DND-41 (cell line): ENCODE measurements at regions not wholly inside any gene's neighbourhood (a gene's known extent, or its start where the extent isn't known, plus 50 kb on each side); places are given as distances from the start of the nearest gene placed in this dataset.

ENCODE experiments used
- ATAC-seq: fragments of 200-7000 bp; cut with Tn5 transposase; 3 replicates; pipeline ENCODE4 v1.9.1; 2021; ENCODE audit warnings: low read depth; ENCODE audit not compliant: insufficient read depth
- DNase-seq: peaks from one replicate; pipeline ENCODE4 v3.0.0-alpha.2; 2020
- H2AFZ ChIP-seq: 2 replicates; pipeline ENCODE4 v1.6.0; 2012; ENCODE audit warnings: low read depth, low read length
- H3K27ac ChIP-seq: 2 replicates; pipeline ENCODE4 v1.5.1; 2012; ENCODE audit warnings: low read length, inconsistent platforms
- H3K27me3 ChIP-seq: fragments of 200-600 bp; sonication (generic); 2 replicates; pipeline ENCODE4 v1.6.0; 2012; ENCODE audit warnings: low read length, mild to moderate bottlenecking, inconsistent platforms; ENCODE audit not compliant: insufficient read depth, poor library complexity
- H3K36me3 ChIP-seq: 2 replicates; pipeline ENCODE4 v1.5.1; 2012; ENCODE audit warnings: low read length, inconsistent platforms; ENCODE audit not compliant: insufficient read depth
- H3K4me1 ChIP-seq: 2 replicates; pipeline ENCODE4 v1.5.1; 2012; ENCODE audit warnings: mild to moderate bottlenecking, low read length; ENCODE audit not compliant: insufficient read depth
- H3K4me2 ChIP-seq: 2 replicates; pipeline ENCODE4 v1.6.0; 2012; ENCODE audit warnings: mild to moderate bottlenecking, moderate library complexity, low read length, inconsistent platforms; ENCODE audit not compliant: insufficient read depth
- H3K4me3 ChIP-seq, 2 experiments: fragments of 200-600 bp in 1 of 2; shearing (Covaris generic) in 1 of 2; 2 replicates each; pipeline ENCODE4 v1.5.1; 2012 to 2016; ENCODE audit warnings: inconsistent platforms in 2 of 2, low read length in 2 of 2, mild to moderate bottlenecking in 2 of 2, low read depth in 1 of 2, moderate library complexity in 1 of 2
- H3K79me2 ChIP-seq: 2 replicates; pipeline ENCODE4 v1.6.0; 2012; ENCODE audit warnings: low read length, inconsistent platforms; ENCODE audit not compliant: insufficient read depth
- H3K9ac ChIP-seq: 2 replicates; pipeline ENCODE4 v1.6.0; 2012; ENCODE audit warnings: low read depth, mild to moderate bottlenecking, inconsistent platforms, low read length, moderate library complexity
- H3K9me3 ChIP-seq: 2 replicates; pipeline ENCODE4 v1.5.1; 2012; ENCODE audit warnings: low read length, moderate library complexity, mild to moderate bottlenecking, inconsistent platforms; ENCODE audit not compliant: insufficient read depth, severe bottlenecking
- H4K20me1 ChIP-seq: 2 replicates; pipeline ENCODE4 v1.6.0; 2012; ENCODE audit warnings: low read length; ENCODE audit not compliant: insufficient read depth
- CTCF ChIP-seq: IDR thresholded peaks from 2 replicates; pipeline ENCODE4 v1.5.1; 2012; ENCODE audit warnings: borderline replicate concordance, low read length, moderate library complexity, mild to moderate bottlenecking; ENCODE audit not compliant: poor library complexity, severe bottlenecking; ENCODE audit errors: extremely low read depth
- EZH2 ChIP-seq: IDR thresholded peaks from 3 replicates; pipeline ENCODE4 v1.6.1; 2012; ENCODE audit warnings: borderline replicate concordance, low read depth, mild to moderate bottlenecking, moderate library complexity, low read length, inconsistent platforms; ENCODE audit not compliant: severe bottlenecking

- Histone ChIP-seq H3K4me3 (no peak overlapping the region), H3K79me2 (no peaks in the 10 kb centered on the region), H3K9me3 (no peaks in the 10 kb centered on the region), H2AFZ (no peak overlapping the region), H3K9ac (no peak overlapping the region), H3K27me3 (no peaks in the 10 kb centered on the region), H3K36me3 (no peaks in the 10 kb centered on the region), H4K20me1 (no peaks in the 10 kb centered on the region), H3K4me1 (peaks cover 28% of the 10 kb centered on the region), H3K4me2 (no peak overlapping the region), H3K27ac (no peak overlapping the region)
- ATAC-seq = no peak
- no peak for DNase-seq
- TF ChIP-seq CTCF (no peak), EZH2 (no peak)
Measured at GRCh38 chr1:58887059-58887458, 103.2 kb upstream of the JUN start.

- no peak for TF ChIP-seq EZH2
- TF ChIP-seq CTCF = no peak
- ATAC-seq = no peak
- H3K27ac ChIP-seq = no peak overlapping the region
- H3K9ac ChIP-seq = no peak overlapping the region
- no peaks in the 10 kb centered on the region for H3K27me3 ChIP-seq
- H3K36me3 ChIP-seq = no peaks in the 10 kb centered on the region
- DNase-seq = no peak
- no peak overlapping the region for H2AFZ ChIP-seq
- no peaks in the 10 kb centered on the region for H3K9me3 ChIP-seq
- H3K79me2 ChIP-seq = no peaks in the 10 kb centered on the region
- H4K20me1 ChIP-seq = no peaks in the 10 kb centered on the region
- no peak overlapping the region for H3K4me3 ChIP-seq
- H3K4me2 ChIP-seq = no peak overlapping the region
- peaks cover 28% of the 10 kb centered on the region for H3K4me1 ChIP-seq
Measured at GRCh38 chr1:58888833-58889232, 105.0 kb upstream of the JUN start.

- TF ChIP-seq EZH2 (no peak), CTCF (no peak)
- no peaks in the 10 kb centered on the region for H4K20me1 ChIP-seq
- no peaks in the 10 kb centered on the region for H3K27me3 ChIP-seq
- DNase-seq (no peak), ATAC-seq (no peak)
- H3K36me3 ChIP-seq = no peaks in the 10 kb centered on the region
- H3K79me2 ChIP-seq = no peaks in the 10 kb centered on the region
- peaks cover 25% of the 10 kb centered on the region for H3K4me1 ChIP-seq
- no peak overlapping the region for H2AFZ ChIP-seq
- H3K9me3 ChIP-seq = no peaks in the 10 kb centered on the region
- H3K9ac ChIP-seq = no peak overlapping the region
- no peak overlapping the region for H3K4me3 ChIP-seq
- no peak overlapping the region for H3K4me2 ChIP-seq
- no peak overlapping the region for H3K27ac ChIP-seq
Measured at GRCh38 chr1:58890113-58890512, 106.3 kb upstream of the JUN start.

- ATAC-seq = no peak
- Histone ChIP-seq H3K4me3 (no peak overlapping the region), H3K4me2 (no peak overlapping the region), H3K79me2 (no peaks in the 10 kb centered on the region), H4K20me1 (no peaks in the 10 kb centered on the region), H3K9me3 (no peaks in the 10 kb centered on the region), H3K36me3 (no peaks in the 10 kb centered on the region), H3K27me3 (no peaks in the 10 kb centered on the region), H3K4me1 (peaks cover 20% of the 10 kb centered on the region), H3K9ac (no peak overlapping the region), H2AFZ (no peak overlapping the region), H3K27ac (no peak overlapping the region)
- DNase-seq = no peak
- TF ChIP-seq CTCF = no peak
- no peak for TF ChIP-seq EZH2
Measured at GRCh38 chr1:58890609-58891008, 106.8 kb upstream of the JUN start.
